ENCODE measurements at regions not wholly inside any gene's neighbourhood (a gene's known extent, or its start where the extent isn't known, plus 50 kb on each side); places are given as distances from the start of the nearest gene placed in this dataset.
A peak's percentile ranks its signal among the peaks of the same experiment; 100 is the strongest.

- in situ Hi-C loops (cut with HindIII; ENCODE audit: low pct_unique_long_range_greater_than_20kb, low sequenced_read_pairs): no loop called here
- DNase-seq (ENCODE audit: low read depth in 1 of 2, low spot score in 1 of 2): no peak
Measured at GRCh38 chr6:112549749-112550148, 202.6 kb downstream of the RFPL4B start.

GRCh38 chr6:112557435-112557834, 210.3 kb downstream of the RFPL4B start:
- DNase-seq (ENCODE audit: low read depth in 1 of 2, low spot score in 1 of 2): no peak
- TF ChIP-seq JUND (IDR thresholded peaks at IDR 0.05; ENCODE audit: low read depth): no peak
- in situ Hi-C loops (cut with HindIII; ENCODE audit: low pct_unique_long_range_greater_than_20kb, low sequenced_read_pairs): no loop called here

More at GRCh38 chr6:112549749-112550148, 202.6 kb downstream of the RFPL4B start:
- TF ChIP-seq JUND (IDR thresholded peaks at IDR 0.05; ENCODE audit: low read depth): no peak

DNA sequence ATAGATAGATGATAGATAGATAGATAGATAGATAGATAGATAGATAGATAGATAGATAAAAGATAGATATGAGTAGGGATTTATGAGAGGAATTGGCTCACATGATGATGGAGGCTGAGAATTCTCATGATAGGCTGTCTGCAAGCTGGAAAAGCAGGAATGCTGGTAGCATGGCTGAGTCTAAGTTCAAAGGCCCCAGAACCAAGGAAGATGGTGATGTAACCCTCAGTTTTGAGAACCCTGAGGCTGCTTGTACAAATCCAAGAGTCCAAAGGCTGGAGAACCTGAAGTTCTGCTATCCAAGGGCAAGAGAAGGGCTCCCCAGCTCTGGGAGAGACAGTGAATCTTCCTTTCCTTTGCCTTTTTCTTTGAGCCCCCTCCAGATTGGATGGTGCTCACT, 210.8 kb downstream of the RFPL4B start:
- no peak for DNase-seq (ENCODE audit: low read depth in 1 of 2, low spot score in 1 of 2)
- TF ChIP-seq JUND (IDR thresholded peaks at IDR 0.05; ENCODE audit: low read depth): no peak
- in situ Hi-C loops (cut with HindIII; ENCODE audit: low pct_unique_long_range_greater_than_20kb, low sequenced_read_pairs): no loop called here

- in situ Hi-C loops (cut with HindIII; ENCODE audit: low pct_unique_long_range_greater_than_20kb, low sequenced_read_pairs): no loop called here
Measured at GRCh38 chr6:112560651-112561050, 213.5 kb downstream of the RFPL4B start.

DNA sequence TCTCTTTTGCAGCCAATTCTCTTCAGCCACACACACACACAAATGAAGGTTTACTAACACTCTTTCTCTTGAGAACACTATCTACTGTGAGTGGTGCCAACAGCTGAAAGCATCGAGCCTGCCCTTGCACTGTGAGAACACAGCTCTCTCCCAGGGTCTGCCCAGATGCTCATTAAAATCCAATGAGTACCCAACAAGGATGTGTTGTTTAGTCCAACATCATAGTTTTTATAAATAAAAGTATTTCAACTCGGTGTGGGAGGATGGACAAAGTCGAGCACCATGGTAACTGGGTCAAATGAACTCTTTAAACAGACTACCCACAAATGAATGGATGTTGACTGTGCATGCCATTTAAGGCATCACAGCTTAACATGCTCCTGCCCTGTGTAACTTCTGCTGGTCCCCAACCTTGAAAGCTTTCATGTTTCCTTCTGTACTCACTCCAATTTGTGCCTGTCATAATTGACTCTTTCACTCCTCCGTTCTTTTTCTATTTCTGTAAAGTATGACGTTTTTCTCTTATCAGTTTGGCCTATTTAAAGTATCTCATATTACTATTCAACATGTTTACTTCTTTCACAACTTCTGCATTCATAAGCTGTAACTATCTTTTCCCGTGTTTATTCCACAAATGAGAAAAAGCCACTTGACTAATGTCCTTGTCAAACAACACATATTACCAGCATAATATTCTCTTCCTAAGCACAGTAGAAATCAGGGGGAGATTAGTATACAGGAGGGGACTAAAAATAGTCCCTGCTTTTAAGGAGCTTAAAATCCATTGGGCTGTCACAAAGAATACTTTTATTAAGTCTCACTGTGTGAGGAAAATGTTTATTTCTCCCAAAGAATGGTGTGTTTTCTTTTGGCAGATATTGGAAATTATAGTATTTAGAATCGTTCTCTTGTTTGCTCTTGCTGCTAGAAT, 215.4 kb downstream of the RFPL4B start:
- no peak for DNase-seq (ENCODE audit: low read depth in 1 of 2, low spot score in 1 of 2)
- TF ChIP-seq JUND (IDR thresholded peaks at IDR 0.05; ENCODE audit: low read depth): no peak
- in situ Hi-C loops (cut with HindIII; ENCODE audit: low pct_unique_long_range_greater_than_20kb, low sequenced_read_pairs): no loop called here

More at GRCh38 chr6:112560651-112561050, 213.5 kb downstream of the RFPL4B start:
- no peak for DNase-seq (ENCODE audit: low read depth in 1 of 2, low spot score in 1 of 2)
- no peak for TF ChIP-seq JUND (IDR thresholded peaks at IDR 0.05; ENCODE audit: low read depth)

DNA sequence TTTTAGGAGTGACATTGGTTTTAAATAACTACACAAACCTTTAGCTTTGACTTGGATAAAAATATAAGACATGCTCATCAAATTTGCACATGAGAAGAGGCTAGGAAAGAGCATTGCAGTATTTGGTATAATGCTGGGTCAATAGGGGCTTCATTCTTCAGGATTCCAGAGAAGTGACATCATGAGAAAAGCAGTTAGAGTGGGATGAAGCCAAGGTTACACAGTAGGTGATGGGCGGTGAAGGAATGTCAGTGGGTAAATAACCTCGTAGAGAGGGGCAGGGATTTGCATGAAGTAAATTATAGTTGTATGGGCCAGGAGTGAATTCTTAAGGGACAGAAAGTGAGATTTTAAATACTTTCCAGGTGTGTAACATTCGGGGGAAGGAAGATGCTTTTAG, 216.2 kb downstream of the RFPL4B start:
- TF ChIP-seq JUND (IDR thresholded peaks at IDR 0.05; ENCODE audit: low read depth): no peak
- in situ Hi-C loops (cut with HindIII; ENCODE audit: low pct_unique_long_range_greater_than_20kb, low sequenced_read_pairs): no loop called here
- DNase-seq (ENCODE audit: low read depth in 1 of 2, low spot score in 1 of 2): peak in 1 of 2 experiments; percentile 47

DNA sequence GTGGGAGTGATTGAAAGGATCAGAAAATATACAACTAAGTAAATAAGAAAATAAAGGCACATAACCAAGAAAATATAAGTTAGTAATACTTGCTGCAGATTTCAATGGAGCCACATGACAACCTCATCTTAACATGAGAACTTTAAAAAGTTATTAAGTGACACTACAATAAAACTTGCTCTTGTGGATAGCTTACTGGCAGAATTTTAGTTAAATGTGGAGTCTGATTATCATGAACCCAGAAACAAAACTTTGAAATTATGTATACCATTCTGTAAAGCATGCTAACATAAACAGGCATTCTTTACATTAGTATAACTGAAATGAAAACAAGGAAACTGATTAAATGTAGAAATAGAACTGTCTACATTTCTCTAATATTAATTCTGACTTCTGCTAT, 220.9 kb downstream of the RFPL4B start:
- DNase-seq (ENCODE audit: low read depth in 1 of 2, low spot score in 1 of 2): no peak
- TF ChIP-seq JUND (IDR thresholded peaks at IDR 0.05; ENCODE audit: low read depth): no peak
- in situ Hi-C loops (cut with HindIII; ENCODE audit: low pct_unique_long_range_greater_than_20kb, low sequenced_read_pairs): no loop called here

GRCh38 chr6:112571488-112572270, 224.5 kb downstream of the RFPL4B start:
- DNase-seq (ENCODE audit: low read depth in 1 of 2, low spot score in 1 of 2): peak; percentile 18 to 70
- in situ Hi-C loops (cut with HindIII; ENCODE audit: low pct_unique_long_range_greater_than_20kb, low sequenced_read_pairs): no loop called here
- no peak; the same call in 1 of the 2 replicates for TF ChIP-seq JUND (IDR thresholded peaks at IDR 0.05; ENCODE audit: low read depth)

GRCh38 chr6:112574190-112574589, 227.1 kb downstream of the RFPL4B start:
- DNase-seq (ENCODE audit: low read depth in 1 of 2, low spot score in 1 of 2): no peak
- in situ Hi-C loops (cut with HindIII; ENCODE audit: low pct_unique_long_range_greater_than_20kb, low sequenced_read_pairs): no loop called here
- TF ChIP-seq JUND (IDR thresholded peaks at IDR 0.05; ENCODE audit: low read depth): no peak

GRCh38 chr6:112575309-112575834, 228.2 kb downstream of the RFPL4B start:
- in situ Hi-C loops (cut with HindIII; ENCODE audit: low pct_unique_long_range_greater_than_20kb, low sequenced_read_pairs): no loop called here
- no peak for DNase-seq (ENCODE audit: low read depth in 1 of 2, low spot score in 1 of 2)
- no peak for TF ChIP-seq JUND (IDR thresholded peaks at IDR 0.05; ENCODE audit: low read depth)

- no peak for TF ChIP-seq JUND (IDR thresholded peaks at IDR 0.05; ENCODE audit: low read depth)
- DNase-seq (ENCODE audit: low read depth in 1 of 2, low spot score in 1 of 2): no peak
- in situ Hi-C loops (cut with HindIII; ENCODE audit: low pct_unique_long_range_greater_than_20kb, low sequenced_read_pairs): no loop called here
Measured at GRCh38 chr6:112576423-112576822, 229.3 kb downstream of the RFPL4B start.

GRCh38 chr6:112579601-112580000, 232.5 kb downstream of the RFPL4B start:
- no peak for TF ChIP-seq JUND (IDR thresholded peaks at IDR 0.05; ENCODE audit: low read depth)

GRCh38 chr6:112581015-112581414, 233.9 kb downstream of the RFPL4B start:
- TF ChIP-seq JUND (IDR thresholded peaks at IDR 0.05; ENCODE audit: low read depth): no peak
- in situ Hi-C loops (cut with HindIII; ENCODE audit: low pct_unique_long_range_greater_than_20kb, low sequenced_read_pairs): no loop called here
- DNase-seq (ENCODE audit: low read depth in 1 of 2, low spot score in 1 of 2): no peak

More at GRCh38 chr6:112579601-112580000, 232.5 kb downstream of the RFPL4B start:
- DNase-seq (ENCODE audit: low read depth in 1 of 2, low spot score in 1 of 2): no peak
- in situ Hi-C loops (cut with HindIII; ENCODE audit: low pct_unique_long_range_greater_than_20kb, low sequenced_read_pairs): no loop called here
